Mammary epithelial cell (primary cell): ENCODE measurements at regions not wholly inside any gene's neighbourhood (a gene's known extent, or its start where the extent isn't known, plus 50 kb on each side); places are given as distances from the start of the nearest gene placed in this dataset.

Source experiments
- EZH2 ChIP-seq: IDR thresholded peaks from 2 replicates; pipeline ENCODE4 v1.6.1; 2012; ENCODE audit warnings: low read length, inconsistent platforms, borderline replicate concordance
- TF ChIP-seq, protein P1 (sequence below), 2 donors: IDR thresholded peaks in 1 of 2; conservative IDR thresholded peaks in 1 of 2; 2 replicates each; pipeline ENCODE4 v1.5.1; 2011 to 2012; ENCODE audit warnings: inconsistent platforms in 2 of 2, low read length in 2 of 2, mild to moderate bottlenecking in 2 of 2, control low read depth in 1 of 2, low read depth in 1 of 2; ENCODE audit not compliant: insufficient read depth in 1 of 2; ENCODE audit errors: extremely low read depth in 1 of 2

DNA sequence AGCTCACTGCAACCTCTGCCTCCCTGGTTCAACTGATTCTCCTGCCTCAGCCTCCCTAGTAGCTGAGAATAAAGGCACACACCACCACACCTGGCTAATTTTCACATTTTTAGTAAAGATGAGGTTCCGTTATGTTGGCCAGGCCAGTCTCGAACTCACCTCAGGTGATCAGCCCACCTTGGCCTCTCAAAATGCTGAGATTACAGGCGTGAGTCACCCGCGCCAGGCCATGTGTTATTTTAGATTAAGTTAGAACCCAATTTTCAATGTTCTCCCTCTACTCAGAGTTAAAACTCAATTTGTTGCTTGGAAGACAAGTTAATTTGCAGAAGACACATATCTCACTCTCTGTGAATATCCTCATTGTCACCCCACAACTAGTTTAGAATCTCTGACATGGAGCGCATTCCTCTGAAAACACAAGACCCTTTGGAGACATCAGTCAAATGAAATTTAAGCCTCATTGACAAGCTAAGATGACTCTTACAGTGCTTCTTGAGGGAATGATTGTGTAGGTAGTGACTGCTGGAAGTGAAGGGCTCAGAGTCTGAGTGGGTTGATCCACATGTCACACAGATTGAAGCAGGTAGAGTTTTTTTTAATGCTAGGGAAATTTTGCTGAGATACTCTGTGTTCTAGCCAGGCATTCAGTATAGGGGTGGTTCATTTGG lies 60.6 kb upstream of the FRMD4B start:
- TF ChIP-seq, protein P1, sequence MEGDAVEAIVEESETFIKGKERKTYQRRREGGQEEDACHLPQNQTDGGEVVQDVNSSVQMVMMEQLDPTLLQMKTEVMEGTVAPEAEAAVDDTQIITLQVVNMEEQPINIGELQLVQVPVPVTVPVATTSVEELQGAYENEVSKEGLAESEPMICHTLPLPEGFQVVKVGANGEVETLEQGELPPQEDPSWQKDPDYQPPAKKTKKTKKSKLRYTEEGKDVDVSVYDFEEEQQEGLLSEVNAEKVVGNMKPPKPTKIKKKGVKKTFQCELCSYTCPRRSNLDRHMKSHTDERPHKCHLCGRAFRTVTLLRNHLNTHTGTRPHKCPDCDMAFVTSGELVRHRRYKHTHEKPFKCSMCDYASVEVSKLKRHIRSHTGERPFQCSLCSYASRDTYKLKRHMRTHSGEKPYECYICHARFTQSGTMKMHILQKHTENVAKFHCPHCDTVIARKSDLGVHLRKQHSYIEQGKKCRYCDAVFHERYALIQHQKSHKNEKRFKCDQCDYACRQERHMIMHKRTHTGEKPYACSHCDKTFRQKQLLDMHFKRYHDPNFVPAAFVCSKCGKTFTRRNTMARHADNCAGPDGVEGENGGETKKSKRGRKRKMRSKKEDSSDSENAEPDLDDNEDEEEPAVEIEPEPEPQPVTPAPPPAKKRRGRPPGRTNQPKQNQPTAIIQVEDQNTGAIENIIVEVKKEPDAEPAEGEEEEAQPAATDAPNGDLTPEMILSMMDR (conservative IDR thresholded peaks at IDR 0.05 in 1 of 2, IDR thresholded peaks at IDR 0.05 in 1 of 2; ENCODE audit: extremely low read depth in 1 of 2, insufficient read depth in 1 of 2, low read depth in 1 of 2, low read length in 2 of 2) = no peak
- TF ChIP-seq EZH2 = no peak
